ENCODE measurements at regions not wholly inside any gene's neighbourhood (a gene's known extent, or its start where the extent isn't known, plus 50 kb on each side); places are given as distances from the start of the nearest gene placed in this dataset.

DNA sequence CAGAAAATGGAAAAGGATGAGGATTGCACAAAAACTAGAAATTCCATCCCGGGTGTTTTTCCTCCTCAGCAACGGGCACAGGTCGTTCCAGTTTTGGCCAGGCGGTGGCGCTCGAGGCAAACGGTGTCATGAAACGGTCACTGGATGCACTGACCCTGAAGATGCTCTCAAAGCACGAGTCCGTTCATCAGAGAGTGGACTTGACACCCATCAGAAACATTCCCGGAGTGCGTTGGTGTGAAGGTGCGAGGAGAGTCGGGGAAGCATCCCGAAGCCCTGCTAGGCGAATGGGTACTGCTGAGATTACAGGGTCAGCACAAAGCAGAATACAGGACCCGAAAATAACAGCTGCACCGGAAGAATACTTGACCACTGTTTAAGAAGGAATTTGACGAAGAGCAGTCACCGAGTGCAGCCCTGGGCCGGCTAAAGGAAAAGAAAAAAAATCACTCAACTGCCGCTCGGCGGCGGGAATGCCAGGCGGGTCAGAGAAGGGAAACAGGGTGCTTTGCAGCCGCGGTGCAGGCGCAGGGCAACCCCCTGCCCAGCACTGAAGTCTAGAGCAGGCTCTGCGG lies 71.7 kb upstream of the ETS2 start:
- WGBS, 2 donors, result 0 to 2% methylated on average over 30 of the region's 30 CpGs
- Histone ChIP-seq H3K9ac (ENCODE audit: insufficient read depth in 1 of 2, low read length in 2 of 2) (peak overlapping the region in 1 of 2 donors; percentile 56), H3K9me3 (ENCODE audit: control insufficient read depth in 4 of 4, insufficient read depth in 3 of 4, low read length in 3 of 4) (no peaks in the 10 kb centered on the region), H3K27me3 (ENCODE audit: control insufficient read depth in 3 of 3, insufficient read depth in 3 of 3, low read length in 2 of 3) (no peaks in the 10 kb centered on the region), H3K27ac (ENCODE audit: low read depth in 1 of 2, low read length in 1 of 2) (peak overlapping the region; percentile 14 to 85), H3K36me3 (ENCODE audit: control insufficient read depth in 4 of 4, insufficient read depth in 4 of 4, low read length in 4 of 4) (no peaks in the 10 kb centered on the region), H3K4me3 (no peak overlapping the region), H3K4me1 (ENCODE audit: control insufficient read depth in 5 of 5, insufficient read depth in 5 of 5, low read length in 5 of 5) (peaks cover 0 to 18% (median 3%) of the 10 kb centered on the region in 5 donors)
- peak; percentile 93 for ATAC-seq (ENCODE audit: insufficient read depth, low FRiP score)
- TF ChIP-seq CTCF (IDR thresholded peaks at IDR 0.05; ENCODE audit: control extremely low read depth, extremely low read depth), result peak; percentile 93
- DNase-seq, result peak; percentile 88 to 90 (median 90)

DNA sequence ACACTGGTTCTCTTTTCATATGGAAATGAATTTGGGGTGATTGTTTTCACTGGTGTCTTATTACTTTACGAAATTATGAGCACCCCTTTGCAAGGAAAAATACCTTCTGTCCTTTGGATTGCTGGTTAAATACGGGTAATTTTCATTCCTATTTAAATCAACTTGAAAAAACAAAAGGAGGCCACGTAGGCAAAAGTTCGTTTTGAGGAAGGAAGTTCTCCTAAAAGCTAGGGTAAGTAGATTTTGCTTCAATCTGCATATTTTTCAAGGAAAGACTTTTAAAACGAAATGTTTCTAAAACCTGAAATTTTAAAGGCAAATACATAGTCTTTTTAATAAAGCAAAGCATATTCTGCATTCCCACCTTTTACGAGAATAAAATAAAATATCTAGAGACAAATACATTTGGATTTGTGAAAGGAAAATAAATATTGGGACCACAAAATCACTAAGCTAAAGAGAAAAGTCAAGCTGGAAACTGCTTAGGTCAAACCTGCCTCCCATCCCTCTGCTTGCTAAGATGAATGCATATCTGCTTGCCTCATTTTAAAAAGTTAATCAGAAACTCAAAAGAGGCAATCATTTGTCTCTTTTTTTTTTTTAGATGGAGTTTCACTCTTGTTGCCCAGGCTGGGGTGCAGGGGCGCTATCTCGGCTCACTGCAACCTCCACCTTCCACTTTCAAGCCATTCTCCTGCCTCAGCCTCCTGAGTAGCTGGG lies 70.9 kb upstream of the ETS2 start:
- no peak for ATAC-seq (ENCODE audit: insufficient read depth, low FRiP score)
- Histone ChIP-seq H3K27me3 (ENCODE audit: control insufficient read depth in 3 of 3, insufficient read depth in 3 of 3, low read length in 2 of 3) (no peaks in the 10 kb centered on the region), H3K9ac (ENCODE audit: insufficient read depth in 1 of 2, low read length in 2 of 2) (no peak overlapping the region)

GRCh38 chr21:38735626-38736206 lies 70.0 kb upstream of the ETS2 start:
- Histone ChIP-seq H3K9me3 (ENCODE audit: control insufficient read depth in 4 of 4, insufficient read depth in 3 of 4, low read length in 3 of 4) (no peaks in the 10 kb centered on the region), H3K9ac (ENCODE audit: insufficient read depth in 1 of 2, low read length in 2 of 2) (no peak overlapping the region), H3K27me3 (ENCODE audit: control insufficient read depth in 3 of 3, insufficient read depth in 3 of 3, low read length in 2 of 3) (no peaks in the 10 kb centered on the region), H3K4me1 (ENCODE audit: control insufficient read depth in 5 of 5, insufficient read depth in 5 of 5, low read length in 5 of 5) (peaks cover 0 to 13% (median 4%) of the 10 kb centered on the region in 5 donors), H3K36me3 (ENCODE audit: control insufficient read depth in 4 of 4, insufficient read depth in 4 of 4, low read length in 4 of 4) (no peaks in the 10 kb centered on the region), H3K27ac (ENCODE audit: low read depth in 1 of 2, low read length in 1 of 2) (no peak overlapping the region), H3K4me3 (no peak overlapping the region)
- no peak for TF ChIP-seq CTCF (IDR thresholded peaks at IDR 0.05; ENCODE audit: control extremely low read depth, extremely low read depth)
- WGBS, 2 donors, result 47 to 52% methylated on average over 3 of the region's 3 CpGs
- no peak for DNase-seq
- ATAC-seq (ENCODE audit: insufficient read depth, low FRiP score), result no peak

More for the DNA sequence above, 70.9 kb upstream of the ETS2 start:
- Histone ChIP-seq H3K27ac (ENCODE audit: low read depth in 1 of 2, low read length in 1 of 2) (peak overlapping the region in 1 of 2 donors; percentile 16), H3K4me1 (ENCODE audit: control insufficient read depth in 5 of 5, insufficient read depth in 5 of 5, low read length in 5 of 5) (peaks cover 0 to 18% (median 3%) of the 10 kb centered on the region in 5 donors), H3K9me3 (ENCODE audit: control insufficient read depth in 4 of 4, insufficient read depth in 3 of 4, low read length in 3 of 4) (no peaks in the 10 kb centered on the region), H3K36me3 (ENCODE audit: control insufficient read depth in 4 of 4, insufficient read depth in 4 of 4, low read length in 4 of 4) (no peaks in the 10 kb centered on the region), H3K4me3 (no peak overlapping the region)
- TF ChIP-seq CTCF (IDR thresholded peaks at IDR 0.05; ENCODE audit: control extremely low read depth, extremely low read depth), result no peak
- DNase-seq, result peak in 2 of 3 donors; percentile 28 to 46
- 31 to 55% methylated on average over 8 of the region's 8 CpGs for WGBS, 2 donors

All from lung (tissue), 11 donors.